ENCODE measurements at regions not wholly inside any gene's neighbourhood (a gene's known extent, or its start where the extent isn't known, plus 50 kb on each side); places are given as distances from the start of the nearest gene placed in this dataset.

GRCh38 chr5:8396756-8397155 lies 527.8 kb downstream of the MTRR start:
- no peak for TF ChIP-seq CTCF (IDR thresholded peaks at IDR 0.05; ENCODE audit: poor library complexity)
- no peak for TF ChIP-seq EZH2 (IDR thresholded peaks at IDR 0.05; ENCODE audit: borderline replicate concordance)
- no peak for TF ChIP-seq EZH2phosphoT487 (IDR thresholded peaks at IDR 0.05; ENCODE audit: low read depth, severe bottlenecking, unreplicated experiment)
